Mononuclear cell (primary cell): ENCODE measurements at regions not wholly inside any gene's neighbourhood (a gene's known extent, or its start where the extent isn't known, plus 50 kb on each side); places are given as distances from the start of the nearest gene placed in this dataset.

ENCODE experiments used
- H3K27me3 ChIP-seq: 2 replicates; pipeline ENCODE4 v1.6.0; 2011; ENCODE audit warnings: low read length, control low read depth; ENCODE audit not compliant: insufficient read depth
- H3K4me1 ChIP-seq: 2 replicates; pipeline ENCODE4 v1.5.1; 2011; ENCODE audit warnings: mild to moderate bottlenecking, low read length, control low read depth; ENCODE audit not compliant: insufficient read depth
- H3K4me3 ChIP-seq: 2 replicates; pipeline ENCODE4 v1.5.1; 2011; ENCODE audit warnings: mild to moderate bottlenecking, low read length, moderate library complexity
- H3K9me3 ChIP-seq: 2 replicates; pipeline ENCODE4 v1.5.1; 2011; ENCODE audit warnings: low read depth, mild to moderate bottlenecking, control low read depth, low read length

GRCh38 chr15:47186075-47186474, 531.2 kb upstream of the SEMA6D start:
- H3K27me3 ChIP-seq: peaks cover 54% of the 10 kb centered on the region
- H3K4me1 ChIP-seq: no peaks in the 10 kb centered on the region
- no peak overlapping the region for H3K4me3 ChIP-seq
- no peaks in the 10 kb centered on the region for H3K9me3 ChIP-seq

- Histone ChIP-seq H3K27me3 (peaks cover 35% of the 10 kb centered on the region), H3K9me3 (no peaks in the 10 kb centered on the region), H3K4me3 (no peak overlapping the region), H3K4me1 (no peaks in the 10 kb centered on the region)
Observed at GRCh38 chr15:47188758-47189507, 528.4 kb upstream of the SEMA6D start.

DNA sequence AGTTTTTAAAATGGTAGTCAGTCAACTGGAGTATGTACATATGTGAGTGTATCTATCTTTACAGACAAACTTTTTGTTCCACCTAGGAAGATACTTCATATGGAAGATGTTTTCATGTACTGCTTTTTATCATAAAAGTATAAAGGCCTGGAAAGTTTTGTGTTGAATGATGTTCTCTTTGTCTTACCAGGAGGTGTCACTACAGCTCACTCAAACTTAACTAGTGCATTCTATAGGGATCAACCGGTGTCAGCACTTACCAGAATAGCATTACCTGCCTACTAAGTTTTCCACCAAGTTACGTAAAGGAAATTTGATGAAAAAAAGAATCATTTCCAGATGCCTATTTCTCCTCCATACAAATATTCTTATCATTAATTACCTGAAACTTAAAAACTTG, 522.6 kb upstream of the SEMA6D start:
- H3K4me3 ChIP-seq: no peak overlapping the region
- no peaks in the 10 kb centered on the region for H3K9me3 ChIP-seq
- no peaks in the 10 kb centered on the region for H3K4me1 ChIP-seq
- H3K27me3 ChIP-seq: no peaks in the 10 kb centered on the region

DNA sequence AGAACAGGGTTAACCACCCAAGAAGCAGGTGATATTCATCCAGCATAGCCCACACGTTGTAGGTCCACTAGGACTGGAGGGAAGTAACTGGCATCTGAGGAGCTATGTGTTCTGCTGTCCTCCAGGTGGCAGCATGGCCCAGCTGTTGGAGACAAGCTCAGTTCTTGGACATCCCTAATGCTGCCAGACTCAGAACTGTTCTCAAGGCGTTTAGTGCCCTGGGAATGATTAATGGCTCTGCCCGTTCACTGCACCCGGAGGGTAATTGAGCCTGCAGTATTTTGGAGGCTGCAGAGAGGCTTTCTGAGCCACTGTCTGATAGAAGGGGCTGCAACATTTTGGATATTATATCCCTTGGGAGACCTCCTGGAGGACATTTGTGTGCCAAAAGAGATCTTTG, 521.3 kb upstream of the SEMA6D start:
- no peak overlapping the region for H3K4me3 ChIP-seq
- H3K9me3 ChIP-seq: no peaks in the 10 kb centered on the region
- H3K4me1 ChIP-seq: no peaks in the 10 kb centered on the region
- H3K27me3 ChIP-seq: no peaks in the 10 kb centered on the region

DNA sequence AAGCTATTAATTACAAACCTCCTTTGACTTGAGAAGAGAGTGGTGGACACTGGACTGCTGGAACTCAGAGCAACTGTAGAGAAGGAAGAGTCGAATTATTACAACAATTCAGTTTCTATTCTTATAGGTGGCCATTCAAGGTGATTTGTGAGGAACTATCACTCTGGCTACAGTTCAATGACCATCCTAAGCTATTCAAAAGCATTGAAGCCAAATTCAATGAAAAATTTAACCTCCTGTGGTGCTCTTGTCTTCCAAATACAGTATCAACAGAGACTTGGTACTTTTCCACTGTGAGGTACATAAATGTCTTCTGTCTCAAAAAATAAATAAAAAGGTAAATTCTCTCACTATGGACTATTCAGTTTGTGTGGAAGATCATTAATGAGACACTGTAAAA, 513.3 kb upstream of the SEMA6D start:
- H3K9me3 ChIP-seq: no peaks in the 10 kb centered on the region
- no peaks in the 10 kb centered on the region for H3K4me1 ChIP-seq
- H3K27me3 ChIP-seq: no peaks in the 10 kb centered on the region
- H3K4me3 ChIP-seq: no peak overlapping the region

GRCh38 chr15:47206358-47206978, 510.8 kb upstream of the SEMA6D start:
- Histone ChIP-seq H3K4me1 (no peaks in the 10 kb centered on the region), H3K9me3 (no peaks in the 10 kb centered on the region), H3K4me3 (no peak overlapping the region), H3K27me3 (no peaks in the 10 kb centered on the region)

DNA sequence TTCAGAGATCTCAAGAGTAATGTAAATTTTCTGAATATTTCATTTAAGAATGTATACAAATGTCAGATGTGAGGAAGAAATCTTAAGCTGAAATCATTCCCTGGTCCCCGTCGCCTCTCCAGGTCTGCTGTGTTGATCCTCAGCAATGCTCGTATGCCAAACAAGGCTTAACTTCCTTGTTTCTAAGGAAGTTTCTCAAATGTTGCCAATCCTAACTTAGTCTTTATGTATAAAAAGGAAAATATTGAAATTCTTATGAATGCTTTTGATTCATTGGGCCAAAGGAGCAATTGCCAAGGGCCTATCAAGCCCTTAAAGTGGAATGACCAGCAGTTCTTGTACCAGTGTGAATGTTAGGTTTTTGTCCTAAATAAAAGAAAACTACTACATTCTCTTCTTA, 507.7 kb upstream of the SEMA6D start:
- Histone ChIP-seq H3K9me3 (no peaks in the 10 kb centered on the region), H3K4me3 (no peak overlapping the region), H3K27me3 (no peaks in the 10 kb centered on the region), H3K4me1 (no peaks in the 10 kb centered on the region)

- Histone ChIP-seq H3K4me1 (no peaks in the 10 kb centered on the region), H3K4me3 (no peak overlapping the region), H3K27me3 (no peaks in the 10 kb centered on the region), H3K9me3 (no peaks in the 10 kb centered on the region)
Observed at GRCh38 chr15:47212222-47213010, 504.9 kb upstream of the SEMA6D start.

- Histone ChIP-seq H3K4me1 (no peaks in the 10 kb centered on the region), H3K4me3 (no peak overlapping the region), H3K27me3 (no peaks in the 10 kb centered on the region), H3K9me3 (no peaks in the 10 kb centered on the region)
Observed at GRCh38 chr15:47213883-47214282, 503.4 kb upstream of the SEMA6D start.

- no peaks in the 10 kb centered on the region for H3K4me1 ChIP-seq
- no peak overlapping the region for H3K4me3 ChIP-seq
- H3K9me3 ChIP-seq: no peaks in the 10 kb centered on the region
- H3K27me3 ChIP-seq: no peaks in the 10 kb centered on the region
Observed at GRCh38 chr15:47218295-47218694, 499.0 kb upstream of the SEMA6D start.

DNA sequence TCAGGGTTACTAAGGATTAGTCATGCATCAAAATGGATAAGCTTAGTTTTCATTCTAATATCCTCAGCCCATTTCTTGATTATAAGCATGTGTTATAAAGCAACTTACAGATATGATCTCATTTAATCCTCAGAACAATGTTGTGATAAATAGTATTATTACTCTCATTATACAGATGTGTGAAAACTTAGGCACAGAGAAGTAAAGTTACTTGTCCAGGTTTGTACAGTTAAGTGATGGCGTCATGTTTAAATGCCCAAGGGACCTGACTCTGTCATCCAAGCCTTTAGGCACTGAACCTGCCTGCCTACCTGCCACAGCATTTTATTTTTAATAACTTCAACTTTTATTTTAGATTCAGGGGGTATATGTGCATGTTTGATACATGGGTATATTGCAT, 472.9 kb upstream of the SEMA6D start:
- H3K9me3 ChIP-seq: no peaks in the 10 kb centered on the region
- H3K27me3 ChIP-seq: no peaks in the 10 kb centered on the region
- no peaks in the 10 kb centered on the region for H3K4me1 ChIP-seq
- no peak overlapping the region for H3K4me3 ChIP-seq

- Histone ChIP-seq H3K27me3 (no peaks in the 10 kb centered on the region), H3K4me3 (no peak overlapping the region), H3K9me3 (no peaks in the 10 kb centered on the region), H3K4me1 (no peaks in the 10 kb centered on the region)
Observed at GRCh38 chr15:47246317-47246716, 471.0 kb upstream of the SEMA6D start.

- H3K27me3 ChIP-seq: no peaks in the 10 kb centered on the region
- H3K4me3 ChIP-seq: no peak overlapping the region
- no peaks in the 10 kb centered on the region for H3K9me3 ChIP-seq
- no peaks in the 10 kb centered on the region for H3K4me1 ChIP-seq
Observed at GRCh38 chr15:47258521-47258920, 458.8 kb upstream of the SEMA6D start.

- Histone ChIP-seq H3K4me1 (no peaks in the 10 kb centered on the region), H3K4me3 (no peak overlapping the region), H3K9me3 (no peaks in the 10 kb centered on the region), H3K27me3 (no peaks in the 10 kb centered on the region)
Observed at GRCh38 chr15:47265686-47266085, 451.6 kb upstream of the SEMA6D start.

DNA sequence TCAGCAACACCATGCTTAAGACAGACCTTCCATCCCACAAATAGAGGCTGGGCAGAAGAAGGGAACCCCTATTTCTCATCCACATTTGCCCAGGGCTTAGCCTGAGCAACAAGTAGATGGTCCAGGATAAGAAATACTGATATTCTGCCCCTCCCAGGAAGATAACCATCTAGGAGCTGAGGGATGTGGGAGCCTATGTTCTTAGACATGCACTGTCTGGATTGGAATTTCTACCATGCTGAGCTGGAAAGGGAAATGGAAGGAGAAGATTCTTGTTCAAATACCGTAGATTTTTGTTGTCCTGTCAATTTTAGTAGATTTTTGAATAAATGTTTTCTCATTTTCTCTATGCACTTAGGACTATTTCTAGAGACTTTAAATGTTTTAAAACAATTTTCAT, 450.7 kb upstream of the SEMA6D start:
- Histone ChIP-seq H3K4me1 (no peaks in the 10 kb centered on the region), H3K9me3 (no peaks in the 10 kb centered on the region), H3K27me3 (no peaks in the 10 kb centered on the region), H3K4me3 (no peak overlapping the region)
